Renal cortex interstitium (tissue), 11 donors: ENCODE measurements at regions not wholly inside any gene's neighbourhood (a gene's known extent, or its start where the extent isn't known, plus 50 kb on each side); places are given as distances from the start of the nearest gene placed in this dataset.
A peak's percentile ranks its signal among the peaks of the same experiment; 100 is the strongest.
"Not testable (repeated sequence)": the region's sequence is repeated elsewhere in the genome, so short reads cannot be mapped to it uniquely, and the experiment has no call there.

Experiments
- DNase-seq, 11 donors: peaks; one replicate each; pipeline ENCODE4 v3.0.0-alpha.2; 2013; ENCODE audit warnings: low read depth in 9 of 11, low spot score in 4 of 11; ENCODE audit errors: extremely low read depth in 1 of 11

DNA sequence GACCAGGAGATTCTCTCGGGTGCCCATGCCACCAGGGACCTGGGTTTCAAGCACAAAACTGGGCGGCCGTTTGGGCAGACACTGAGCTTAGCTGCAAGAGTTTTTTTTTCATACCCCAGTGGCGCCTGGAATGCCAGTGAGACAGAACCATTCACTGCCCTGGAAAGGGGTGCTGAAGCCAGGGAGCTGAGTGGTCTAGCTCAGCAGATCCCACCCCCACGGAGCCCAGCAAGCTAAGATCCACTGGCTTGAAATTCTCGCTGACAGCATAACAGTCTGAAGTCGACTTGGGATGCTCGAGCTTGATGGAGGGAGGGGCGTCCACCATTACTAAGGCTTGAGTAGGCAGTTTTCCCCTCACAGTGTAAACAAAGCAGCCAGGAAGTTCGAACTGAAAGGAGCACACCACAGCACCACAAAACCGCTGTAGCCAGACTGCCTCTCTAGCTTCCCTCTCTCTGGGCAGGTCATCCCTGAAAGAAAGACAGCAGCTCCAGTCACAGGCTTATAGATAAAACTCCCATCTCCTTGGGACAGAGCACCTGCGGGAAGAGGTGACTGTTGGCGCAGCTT is 157.7 kb downstream of the GIPC2 start:
- DNase-seq = not testable (repeated sequence)

DNA sequence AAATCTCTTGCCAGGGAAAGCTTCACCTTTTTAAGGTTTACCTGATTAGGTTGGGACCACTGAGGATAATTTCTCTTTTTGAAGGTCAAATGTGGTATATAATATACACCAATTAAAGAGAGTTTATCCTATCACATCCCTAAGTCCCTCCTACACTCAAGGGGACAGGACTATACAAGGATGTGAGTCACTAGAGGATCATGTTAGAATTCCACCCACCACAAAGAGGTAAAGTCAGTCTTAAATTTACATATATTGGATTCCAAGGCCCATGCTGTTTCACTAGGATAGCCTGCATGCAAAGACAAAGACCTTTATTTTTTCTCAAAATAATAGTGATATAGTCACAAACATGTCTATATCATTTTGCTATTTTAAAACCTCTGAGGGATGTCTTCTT is 164.4 kb downstream of the GIPC2 start:
- DNase-seq = no peak

DNA sequence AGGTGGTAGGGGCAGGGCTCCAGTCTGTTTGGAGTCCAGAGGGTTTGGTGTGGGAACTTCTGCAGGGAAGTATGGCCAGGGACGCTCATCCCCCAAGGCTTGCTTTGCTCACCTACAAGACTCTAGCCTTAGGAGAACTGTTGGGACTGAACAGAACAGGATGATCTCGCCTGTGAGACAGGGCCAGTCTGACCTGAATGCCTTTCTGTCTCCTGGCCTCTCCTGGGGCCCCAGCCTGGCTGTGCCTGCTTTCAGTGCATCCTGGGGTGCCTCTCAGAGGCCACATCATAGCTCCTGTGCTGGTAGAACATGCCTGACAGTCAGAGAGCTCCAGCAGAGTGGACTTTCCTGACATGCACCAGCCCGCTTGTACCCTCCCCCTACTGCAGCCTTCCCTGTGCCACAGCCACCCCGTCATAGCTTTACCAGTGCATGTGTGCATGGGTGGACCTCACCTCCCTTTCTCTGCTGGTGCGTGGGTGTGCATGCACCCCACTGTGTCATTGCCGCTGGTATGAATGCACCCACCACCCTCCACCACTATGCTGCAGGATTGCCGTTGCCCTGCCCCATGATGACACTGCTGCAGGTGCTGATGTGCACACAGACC is 165.8 kb downstream of the GIPC2 start:
- DNase-seq = no peak

DNA sequence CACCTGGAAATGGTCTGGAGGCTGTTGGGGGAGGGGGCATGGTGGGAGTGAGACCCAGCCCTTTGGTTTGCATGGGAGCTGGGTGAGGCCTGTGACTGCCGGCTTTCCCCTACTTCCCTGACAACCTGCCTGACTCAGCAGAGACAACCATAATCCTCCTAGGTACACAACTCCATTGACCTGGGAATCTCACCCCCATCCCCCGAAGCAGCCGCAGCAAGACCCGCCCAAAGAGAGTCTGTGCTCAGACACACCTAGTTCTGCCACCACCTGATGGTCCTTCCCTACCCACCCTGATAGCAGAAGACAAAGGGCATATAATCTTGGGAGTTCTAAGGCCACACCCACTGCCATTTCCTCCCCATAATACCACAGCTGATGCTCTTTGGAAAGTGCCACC is 168.6 kb downstream of the GIPC2 start:
- DNase-seq = no peak

DNA sequence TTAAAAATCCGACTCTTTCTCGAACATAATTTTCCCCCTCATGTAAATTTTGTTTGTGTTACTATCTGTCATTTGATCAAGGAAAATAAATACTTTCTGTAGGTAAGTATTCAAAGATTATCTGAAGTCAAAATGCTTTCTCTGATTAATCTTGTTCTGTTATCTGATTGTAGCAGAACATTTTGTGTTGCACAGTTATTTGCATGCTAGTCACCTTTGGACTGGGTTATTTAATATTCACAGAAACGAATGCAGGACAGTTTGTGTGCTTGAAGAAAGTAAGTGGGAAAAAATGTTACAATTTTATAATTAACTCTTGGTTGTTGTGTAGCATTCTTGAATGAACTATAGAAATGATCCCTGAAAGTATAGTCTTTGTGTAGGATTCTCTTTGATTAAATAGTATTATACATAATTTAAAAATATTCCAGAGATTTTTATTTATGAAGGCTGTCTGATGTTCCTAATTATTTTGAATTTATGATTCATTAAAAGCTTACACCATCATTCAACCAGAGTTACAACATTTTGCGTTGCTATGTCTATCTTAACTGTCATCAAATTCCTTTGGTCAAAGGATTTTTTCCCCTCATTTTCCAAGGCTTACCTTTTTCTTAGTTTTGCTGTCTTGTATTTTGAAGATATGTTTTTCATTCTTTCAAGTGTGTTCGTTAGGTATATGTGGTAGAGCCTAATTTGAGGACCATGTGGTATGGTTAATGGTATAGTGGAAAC is 176.6 kb downstream of the GIPC2 start:
- DNase-seq = no peak

DNA sequence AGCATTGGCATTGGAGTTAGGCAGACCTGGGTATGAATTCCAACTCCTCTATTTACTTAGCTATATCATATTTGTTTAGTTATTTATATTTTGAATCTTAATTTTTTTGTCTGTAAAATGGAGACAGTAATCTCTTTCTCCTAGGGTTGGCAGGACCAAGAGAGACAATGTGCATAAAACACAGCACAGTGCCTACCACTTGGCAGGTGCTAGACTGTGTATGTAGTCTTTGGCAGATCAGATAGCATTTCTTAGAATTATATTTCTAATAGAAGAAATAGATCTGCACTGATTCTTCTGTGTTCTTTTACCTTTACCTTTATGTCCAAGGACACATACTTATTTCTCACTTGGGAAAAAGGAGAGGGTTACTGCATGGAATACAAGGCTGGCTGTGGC is 177.2 kb downstream of the GIPC2 start:
- no peak for DNase-seq

DNA sequence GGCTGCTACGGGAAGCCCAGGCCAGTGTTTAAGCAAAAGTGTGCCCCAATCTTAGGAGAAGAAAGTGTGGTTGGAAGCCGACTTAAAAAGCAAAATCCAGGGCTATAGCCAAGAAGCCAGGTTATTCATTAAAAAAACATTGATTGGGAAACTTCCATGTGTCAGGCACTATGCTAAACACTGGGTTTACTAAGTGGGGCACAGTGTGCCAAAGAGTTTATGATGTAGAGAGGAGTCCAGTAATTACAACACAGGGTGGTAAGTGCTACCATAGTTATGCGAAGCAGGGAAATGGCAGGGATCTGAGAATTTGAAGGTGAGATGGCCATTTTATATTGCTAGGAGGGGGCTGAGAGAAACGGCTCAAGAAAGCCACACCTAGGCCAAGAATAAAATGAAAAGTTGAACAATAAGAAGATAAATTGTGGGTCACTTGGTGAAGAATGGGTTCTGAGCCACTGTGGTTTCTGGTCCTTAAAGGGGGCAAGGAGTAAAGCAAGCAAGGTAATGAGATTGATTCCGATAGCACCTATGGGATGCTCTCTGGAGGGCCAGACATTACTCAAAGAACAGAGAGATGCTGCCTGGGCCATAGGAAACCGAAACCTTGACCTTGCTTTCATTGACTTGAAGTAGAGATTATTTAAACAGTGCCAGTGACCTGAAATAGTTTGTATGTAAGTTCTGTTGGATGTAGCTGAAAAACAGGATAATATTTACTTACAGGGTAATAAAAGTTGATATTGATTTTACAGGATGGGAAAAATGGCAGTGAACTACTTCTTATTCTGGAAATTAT is 177.8 kb downstream of the GIPC2 start:
- no peak for DNase-seq

DNA sequence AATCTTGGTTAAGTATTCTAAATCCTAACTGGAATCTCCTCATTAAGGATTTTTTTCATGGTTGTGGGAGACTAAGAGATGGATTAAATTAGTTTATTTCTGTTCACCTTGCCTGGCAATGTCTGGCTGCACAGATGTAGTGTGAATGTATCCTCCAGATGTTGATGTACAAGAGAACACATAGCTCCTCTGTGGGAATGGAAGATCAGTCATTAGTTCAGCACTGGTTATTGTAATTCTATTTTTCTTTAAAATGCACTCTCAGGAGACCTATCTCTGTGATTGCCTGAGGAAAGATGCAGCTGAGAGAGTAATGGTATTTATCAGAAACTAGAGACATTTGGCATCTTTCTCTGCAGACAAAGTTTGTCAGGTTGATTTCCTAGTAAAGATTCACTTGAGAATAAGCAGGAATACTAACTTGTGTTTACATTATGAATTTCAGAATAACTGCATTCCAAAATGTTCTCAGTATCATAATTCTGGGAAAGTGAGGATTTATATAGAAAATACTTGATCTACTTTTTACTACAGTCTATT is 178.6 kb downstream of the GIPC2 start:
- DNase-seq = no peak

DNA sequence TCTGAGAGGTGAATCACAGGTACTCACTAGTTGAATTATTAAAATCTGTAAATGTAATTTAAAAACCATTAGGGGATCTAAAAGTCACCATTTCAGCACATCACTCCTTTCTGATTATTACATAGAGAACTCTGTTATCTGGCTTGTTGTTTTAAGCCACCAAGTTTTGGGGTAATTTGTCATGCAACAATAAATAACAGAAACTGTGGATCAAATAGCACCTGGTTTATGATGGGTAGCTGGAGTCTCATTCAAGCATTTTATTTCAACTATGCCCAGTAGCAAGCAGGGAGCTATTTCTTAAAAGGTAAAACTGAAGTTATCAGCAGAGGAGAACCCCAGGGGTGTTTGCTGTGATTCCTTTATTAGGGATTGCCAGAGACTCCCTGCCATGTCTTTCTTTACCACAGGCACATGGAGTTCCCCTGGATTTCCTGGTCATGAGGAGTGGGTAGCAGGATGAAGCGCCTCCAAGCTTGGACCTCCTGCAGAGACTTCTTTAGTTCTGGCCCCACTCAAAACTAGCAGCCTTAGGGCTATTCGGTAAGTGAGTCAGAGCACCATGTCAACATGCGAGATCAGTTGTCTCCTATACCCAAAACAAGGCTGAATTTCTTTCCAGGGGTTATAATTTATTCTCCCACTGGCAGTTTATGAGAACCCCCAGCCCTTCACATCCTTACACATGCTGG is 179.2 kb downstream of the GIPC2 start:
- peak in 4 of 11 donors; percentile 4 to 24 (median 16) for DNase-seq

DNA sequence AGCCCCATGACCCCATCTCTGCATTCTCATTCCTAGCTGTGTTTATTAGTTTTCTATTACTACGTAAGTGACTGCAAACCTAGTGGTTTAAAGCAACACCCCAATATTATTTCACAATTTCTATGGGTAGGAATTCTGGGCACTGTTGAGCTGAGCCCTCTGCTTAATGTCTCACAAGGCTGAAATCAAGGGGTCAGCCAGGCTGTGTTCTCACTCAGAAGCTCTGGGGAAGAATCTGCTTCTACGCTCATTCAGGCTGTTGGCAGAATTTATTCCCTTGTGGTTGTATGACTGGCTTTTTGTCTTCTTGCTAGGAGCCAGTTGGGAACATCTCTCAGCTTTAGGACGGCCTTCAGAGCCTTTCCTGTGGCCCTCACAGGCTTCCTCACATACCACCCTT is 181.0 kb downstream of the GIPC2 start:
- DNase-seq = no peak

DNA sequence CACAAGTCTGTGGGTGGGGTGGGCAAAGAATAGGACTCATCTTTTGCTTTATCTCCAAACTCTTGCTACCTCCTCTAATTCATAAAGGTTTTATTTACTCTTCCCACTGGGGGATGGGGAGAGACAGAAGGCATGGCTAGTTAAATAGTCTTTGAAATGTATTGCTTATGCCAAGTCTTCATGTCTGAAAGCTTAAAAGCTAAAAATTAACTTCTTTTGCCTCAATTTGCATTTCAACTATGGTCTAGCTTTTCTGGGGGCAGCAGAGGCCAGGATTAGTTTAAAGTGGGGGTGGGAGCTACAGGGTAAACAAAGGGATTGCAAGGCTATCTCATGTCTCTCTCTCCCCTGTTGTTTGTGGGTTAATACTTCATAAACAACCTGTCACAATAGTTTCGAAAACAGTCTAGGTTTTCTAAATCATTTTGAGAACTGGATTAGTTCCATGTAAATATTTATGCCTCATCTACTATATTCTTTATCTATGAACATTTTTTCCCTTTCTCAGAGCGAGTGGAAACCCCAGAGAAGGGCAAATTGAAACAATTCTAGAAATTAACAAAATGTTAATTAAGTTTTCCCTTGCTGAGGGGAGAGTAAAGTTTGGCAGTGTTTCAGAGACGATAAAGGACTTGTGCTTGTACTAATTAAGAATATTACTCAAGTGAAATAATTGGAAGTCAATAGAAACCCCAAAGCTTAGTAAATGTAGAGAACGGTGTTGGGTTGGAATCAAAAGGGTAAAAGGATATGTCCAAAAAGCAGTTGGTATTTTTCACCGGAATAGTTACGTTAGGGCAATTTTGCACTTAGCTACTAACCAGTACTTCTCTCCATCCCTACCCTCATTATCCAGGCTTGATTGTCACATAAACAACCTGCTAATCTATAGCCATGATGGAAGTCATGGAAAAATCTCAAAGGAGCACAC is 182.2 kb downstream of the GIPC2 start:
- DNase-seq = no peak

DNA sequence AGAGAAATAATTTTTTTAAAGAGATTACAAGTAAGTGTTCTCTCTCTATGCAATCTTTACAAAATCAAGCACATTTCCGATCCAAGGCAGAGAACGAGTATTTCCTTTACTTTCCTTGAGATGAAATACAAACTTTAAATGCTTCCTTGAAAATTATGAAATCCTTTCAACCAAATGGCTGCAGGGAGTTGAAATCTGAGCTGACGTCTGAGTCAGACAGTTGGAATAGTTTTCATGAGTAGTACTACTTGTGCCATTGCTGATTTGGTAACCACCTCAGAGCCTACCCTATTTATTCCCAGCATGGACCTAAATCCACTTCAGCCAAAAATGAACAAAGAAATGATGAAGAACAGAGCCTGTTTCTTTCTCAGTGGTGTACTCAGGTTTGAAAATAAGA is 183.6 kb downstream of the GIPC2 start:
- no peak for DNase-seq

DNA sequence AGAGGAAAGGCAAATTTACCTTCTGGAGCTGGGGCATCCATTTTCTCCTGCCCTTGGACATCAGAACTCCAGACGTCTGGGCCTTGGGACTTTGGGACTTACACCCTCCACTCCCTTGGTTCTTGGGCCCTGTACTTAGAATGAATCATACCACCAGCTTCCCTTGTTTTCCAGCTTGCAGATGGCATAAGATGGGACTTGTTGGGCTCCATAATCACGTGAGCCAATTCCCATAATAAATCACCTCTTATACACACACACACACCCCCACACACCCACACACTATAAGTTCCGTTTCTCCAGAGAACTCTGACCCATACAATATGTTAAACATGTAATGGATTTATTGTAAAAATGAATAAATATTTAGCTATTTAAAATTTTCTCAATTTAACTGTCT is 185.7 kb downstream of the GIPC2 start:
- no peak for DNase-seq

DNA sequence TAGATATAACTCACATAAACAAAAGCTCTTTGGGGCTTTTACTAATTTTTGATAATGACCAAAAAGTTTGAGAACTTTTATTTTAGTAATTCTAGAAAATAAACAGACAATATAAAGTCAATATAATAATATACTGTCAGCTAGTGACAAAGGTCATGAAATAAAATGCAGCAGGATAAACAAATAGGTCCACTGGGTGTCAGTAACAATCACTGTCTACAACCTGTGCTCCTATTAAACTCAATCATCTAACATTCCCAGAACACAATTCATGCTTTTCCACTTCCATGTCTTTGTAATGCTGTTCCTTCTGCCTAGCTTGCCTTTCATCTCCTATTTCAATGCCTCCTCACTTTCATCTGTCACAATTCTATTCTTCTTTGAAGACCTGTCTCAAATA is 186.1 kb downstream of the GIPC2 start:
- no peak for DNase-seq

DNA sequence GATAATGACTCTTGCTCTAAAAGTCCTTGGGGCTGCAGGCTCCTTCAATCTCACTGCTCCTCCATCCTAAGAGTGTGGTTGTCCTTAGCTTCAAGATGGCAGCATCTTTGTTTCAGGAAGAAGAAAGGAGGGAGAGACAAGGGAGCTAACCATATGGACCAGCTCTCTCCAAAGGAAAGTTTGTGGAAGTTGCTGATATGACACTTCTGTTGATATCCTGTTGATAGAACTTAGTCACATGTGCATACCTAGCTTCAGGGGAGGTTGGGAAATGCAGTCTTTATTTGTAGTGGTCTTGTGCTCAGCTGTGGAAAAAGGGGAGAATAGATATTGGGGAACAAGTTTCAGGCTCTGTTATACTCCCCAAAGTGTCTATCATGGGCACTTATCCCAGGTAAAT is 186.9 kb downstream of the GIPC2 start:
- no peak for DNase-seq

DNA sequence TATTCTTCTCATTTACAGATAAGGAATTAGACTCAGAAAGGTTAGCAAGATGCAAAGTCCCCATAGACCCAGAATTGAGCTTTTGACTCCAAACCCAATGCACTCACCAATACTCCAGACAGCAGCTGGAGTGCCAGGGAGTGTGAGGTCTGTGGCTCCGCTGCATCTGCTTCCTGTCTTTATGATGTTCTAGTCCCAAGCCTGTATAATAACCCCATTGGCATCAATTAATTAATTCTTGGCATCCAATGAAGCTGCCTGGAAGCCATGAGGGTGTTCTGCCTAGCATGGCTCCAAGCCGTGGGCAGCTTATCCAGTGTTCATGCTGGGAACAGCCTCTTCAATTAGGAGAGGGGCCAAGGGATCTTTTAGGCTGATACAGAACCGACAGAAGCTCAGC is 188.7 kb downstream of the GIPC2 start:
- DNase-seq = no peak

DNA sequence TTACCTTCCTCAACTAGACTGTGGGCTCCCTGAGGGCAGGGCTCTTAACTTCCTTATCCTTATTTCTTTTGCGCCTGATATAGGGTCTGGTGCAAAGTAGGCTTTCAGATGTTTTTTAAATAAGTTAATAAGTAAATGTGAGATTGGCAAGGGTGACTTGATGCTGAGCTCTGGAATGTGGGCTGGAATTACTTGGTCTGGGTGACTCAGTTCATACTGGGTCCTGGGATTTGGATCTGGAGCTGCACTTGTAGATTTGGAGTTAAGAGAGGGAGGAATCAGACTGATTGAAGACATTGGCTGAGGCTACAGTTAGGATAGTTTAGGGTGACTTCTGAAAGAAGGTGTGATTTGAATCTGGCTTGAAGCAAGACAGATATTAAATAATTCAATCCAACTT is 190.9 kb downstream of the GIPC2 start:
- no peak for DNase-seq

DNA sequence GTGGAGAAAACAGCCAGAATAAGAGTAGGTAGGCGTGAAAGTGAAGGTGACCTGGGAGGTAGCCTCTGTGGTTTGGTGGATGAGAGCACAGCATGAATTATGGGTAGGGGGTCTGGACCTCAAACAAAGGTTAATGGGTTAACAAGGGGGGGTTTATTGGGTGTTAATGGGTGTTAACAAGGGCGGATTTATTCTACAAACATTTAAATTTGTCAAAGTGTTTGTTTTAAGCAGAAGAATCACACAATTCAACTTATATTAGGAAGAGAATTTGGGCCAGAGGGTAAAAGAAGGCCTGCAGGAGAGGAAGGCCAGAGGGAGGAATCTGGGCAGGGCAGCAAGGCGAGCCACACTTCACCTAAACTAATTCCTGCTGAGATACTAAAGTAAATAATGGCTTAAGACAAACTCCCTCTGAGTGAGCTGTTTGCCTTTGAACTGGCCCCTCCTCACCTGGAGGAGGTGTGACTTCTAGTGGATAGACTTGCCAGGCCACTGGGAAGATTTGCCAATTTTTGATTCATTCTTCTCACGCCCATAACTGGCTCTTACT is 191.7 kb downstream of the GIPC2 start:
- DNase-seq = no peak
